DND-41 (cell line): ENCODE measurements at regions not wholly inside any gene's neighbourhood (a gene's known extent, or its start where the extent isn't known, plus 50 kb on each side); places are given as distances from the start of the nearest gene placed in this dataset.
"Not testable (repeated sequence)": the region's sequence is repeated elsewhere in the genome, so short reads cannot be mapped to it uniquely, and the experiment has no call there.

ENCODE experiments used
- EZH2 ChIP-seq: IDR thresholded peaks from 3 replicates; pipeline ENCODE4 v1.6.1; 2012; ENCODE audit warnings: borderline replicate concordance, low read depth, mild to moderate bottlenecking, moderate library complexity, low read length, inconsistent platforms; ENCODE audit not compliant: severe bottlenecking
- TF ChIP-seq, protein P1 (sequence below): IDR thresholded peaks from 2 replicates; pipeline ENCODE4 v1.5.1; 2012; ENCODE audit warnings: borderline replicate concordance, low read length, moderate library complexity, mild to moderate bottlenecking; ENCODE audit not compliant: poor library complexity, severe bottlenecking; ENCODE audit errors: extremely low read depth

DNA sequence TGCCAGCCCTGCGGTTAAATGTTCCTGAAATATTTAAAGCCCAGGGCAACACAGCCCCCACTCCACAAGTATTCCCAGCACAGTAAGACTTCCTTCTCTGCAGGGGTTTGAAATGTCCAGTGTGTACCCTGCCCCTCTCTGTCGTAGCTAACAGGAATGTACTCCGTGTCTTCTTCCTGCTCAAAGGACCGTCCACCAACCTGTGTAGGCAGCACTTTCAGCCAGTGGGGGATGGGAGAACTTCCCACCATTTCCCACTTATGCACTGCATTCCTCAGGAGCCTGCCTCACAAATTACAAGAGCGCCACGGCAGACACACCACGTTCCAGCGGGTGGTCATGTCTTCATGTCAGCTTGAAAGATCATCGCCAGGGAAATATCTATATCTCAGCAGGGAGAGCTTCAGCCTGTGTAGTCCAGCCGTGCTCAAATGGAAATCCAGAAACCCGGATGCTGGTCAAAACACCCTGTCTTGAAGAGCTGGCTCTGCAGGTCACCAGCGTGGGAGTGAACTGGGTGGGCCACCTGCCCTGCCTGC is 65.7 kb downstream of the ART5 start:
- not testable (repeated sequence) for TF ChIP-seq EZH2
- TF ChIP-seq, protein P1, sequence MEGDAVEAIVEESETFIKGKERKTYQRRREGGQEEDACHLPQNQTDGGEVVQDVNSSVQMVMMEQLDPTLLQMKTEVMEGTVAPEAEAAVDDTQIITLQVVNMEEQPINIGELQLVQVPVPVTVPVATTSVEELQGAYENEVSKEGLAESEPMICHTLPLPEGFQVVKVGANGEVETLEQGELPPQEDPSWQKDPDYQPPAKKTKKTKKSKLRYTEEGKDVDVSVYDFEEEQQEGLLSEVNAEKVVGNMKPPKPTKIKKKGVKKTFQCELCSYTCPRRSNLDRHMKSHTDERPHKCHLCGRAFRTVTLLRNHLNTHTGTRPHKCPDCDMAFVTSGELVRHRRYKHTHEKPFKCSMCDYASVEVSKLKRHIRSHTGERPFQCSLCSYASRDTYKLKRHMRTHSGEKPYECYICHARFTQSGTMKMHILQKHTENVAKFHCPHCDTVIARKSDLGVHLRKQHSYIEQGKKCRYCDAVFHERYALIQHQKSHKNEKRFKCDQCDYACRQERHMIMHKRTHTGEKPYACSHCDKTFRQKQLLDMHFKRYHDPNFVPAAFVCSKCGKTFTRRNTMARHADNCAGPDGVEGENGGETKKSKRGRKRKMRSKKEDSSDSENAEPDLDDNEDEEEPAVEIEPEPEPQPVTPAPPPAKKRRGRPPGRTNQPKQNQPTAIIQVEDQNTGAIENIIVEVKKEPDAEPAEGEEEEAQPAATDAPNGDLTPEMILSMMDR = not testable (repeated sequence)
